NOMO-1 treated with dmso at 0.1 percent for 144 hours (cell line): ENCODE measurements at regions not wholly inside any gene's neighbourhood (a gene's known extent, or its start where the extent isn't known, plus 50 kb on each side); places are given as distances from the start of the nearest gene placed in this dataset.
"Not testable (repeated sequence)": the region's sequence is repeated elsewhere in the genome, so short reads cannot be mapped to it uniquely, and the experiment has no call there.

Experiments
- DNase-seq: peaks from one replicate; lab custom pipeline; 2025; ENCODE audit not compliant: unreplicated experiment; lab: John Stamatoyannopoulos, UW

- no peak for DNase-seq
These were observed 2364.3 kb upstream of the ACO1 start for GRCh38 chr9:30020161-30020560.

- DNase-seq: no peak
These were observed 2348.7 kb upstream of the ACO1 start for GRCh38 chr9:30035761-30036160.

- no peak for DNase-seq
These were observed 2347.9 kb upstream of the ACO1 start for GRCh38 chr9:30036558-30036957.

- no peak for DNase-seq
These were observed 2344.7 kb upstream of the ACO1 start for GRCh38 chr9:30039712-30040111.

GRCh38 chr9:30048396-30048795, 2336.0 kb upstream of the ACO1 start:
- DNase-seq: no peak

GRCh38 chr9:30058463-30058862, 2326.0 kb upstream of the ACO1 start:
- DNase-seq: no peak

- no peak for DNase-seq
These were observed 2323.5 kb upstream of the ACO1 start for GRCh38 chr9:30060976-30061375.

- no peak for DNase-seq
These were observed 2318.6 kb upstream of the ACO1 start for GRCh38 chr9:30065888-30066287.

- DNase-seq: not testable (repeated sequence)
These were observed 2315.2 kb upstream of the ACO1 start for GRCh38 chr9:30069236-30069635.

- no peak for DNase-seq
These were observed 2309.4 kb upstream of the ACO1 start for GRCh38 chr9:30075022-30075421.

- no peak for DNase-seq
These were observed 2308.8 kb upstream of the ACO1 start for GRCh38 chr9:30075451-30076199.

GRCh38 chr9:30078195-30078594, 2306.2 kb upstream of the ACO1 start:
- no peak for DNase-seq

- DNase-seq: no peak
These were observed 2295.0 kb upstream of the ACO1 start for GRCh38 chr9:30089428-30089827.

- no peak for DNase-seq
These were observed 2280.6 kb upstream of the ACO1 start for GRCh38 chr9:30103647-30104394.

- DNase-seq: not testable (repeated sequence)
These were observed 2277.3 kb upstream of the ACO1 start for GRCh38 chr9:30107134-30107533.

GRCh38 chr9:30116673-30117217, 2267.7 kb upstream of the ACO1 start:
- no peak for DNase-seq

GRCh38 chr9:30120666-30121065, 2263.8 kb upstream of the ACO1 start:
- no peak for DNase-seq

GRCh38 chr9:30121611-30122010, 2262.8 kb upstream of the ACO1 start:
- DNase-seq: no peak

GRCh38 chr9:30125881-30126280, 2258.6 kb upstream of the ACO1 start:
- no peak for DNase-seq

GRCh38 chr9:30127371-30127770, 2257.1 kb upstream of the ACO1 start:
- DNase-seq: no peak

GRCh38 chr9:30140407-30140806, 2244.0 kb upstream of the ACO1 start:
- DNase-seq: no peak

GRCh38 chr9:30160570-30160969, 2223.9 kb upstream of the ACO1 start:
- no peak for DNase-seq
